Midbrain (tissue), 1 donor: ENCODE measurements at regions not wholly inside any gene's neighbourhood (a gene's known extent, or its start where the extent isn't known, plus 50 kb on each side); places are given as distances from the start of the nearest gene placed in this dataset.
"Not testable (repeated sequence)": the region's sequence is repeated elsewhere in the genome, so short reads cannot be mapped to it uniquely, and the experiment has no call there.

Source experiments
- DNase-seq: peaks from one replicate; lab custom pipeline; 2025; lab: John Stamatoyannopoulos, UW

GRCh38 chr4:3865986-3866812, 100.0 kb downstream of the ADRA2C start:
- DNase-seq: no peak

DNA sequence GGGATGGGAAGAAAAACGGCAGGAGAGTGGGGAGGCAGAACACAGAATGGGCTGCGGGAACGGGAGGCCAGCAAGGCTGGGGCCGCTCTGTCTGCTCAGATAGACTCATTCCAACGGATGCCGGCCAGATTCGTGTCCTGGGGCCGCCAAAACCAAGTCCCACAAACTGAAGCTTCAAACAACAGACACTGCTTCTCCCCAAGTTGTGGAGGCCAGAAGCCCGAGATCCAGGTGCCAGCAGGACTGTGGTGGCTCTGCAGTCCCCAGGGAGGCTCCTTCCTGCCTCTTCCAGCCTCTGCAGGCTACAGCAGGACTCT, 100.6 kb downstream of the ADRA2C start:
- DNase-seq: no peak

GRCh38 chr4:3867403-3868100, 101.4 kb downstream of the ADRA2C start:
- no peak for DNase-seq

DNA sequence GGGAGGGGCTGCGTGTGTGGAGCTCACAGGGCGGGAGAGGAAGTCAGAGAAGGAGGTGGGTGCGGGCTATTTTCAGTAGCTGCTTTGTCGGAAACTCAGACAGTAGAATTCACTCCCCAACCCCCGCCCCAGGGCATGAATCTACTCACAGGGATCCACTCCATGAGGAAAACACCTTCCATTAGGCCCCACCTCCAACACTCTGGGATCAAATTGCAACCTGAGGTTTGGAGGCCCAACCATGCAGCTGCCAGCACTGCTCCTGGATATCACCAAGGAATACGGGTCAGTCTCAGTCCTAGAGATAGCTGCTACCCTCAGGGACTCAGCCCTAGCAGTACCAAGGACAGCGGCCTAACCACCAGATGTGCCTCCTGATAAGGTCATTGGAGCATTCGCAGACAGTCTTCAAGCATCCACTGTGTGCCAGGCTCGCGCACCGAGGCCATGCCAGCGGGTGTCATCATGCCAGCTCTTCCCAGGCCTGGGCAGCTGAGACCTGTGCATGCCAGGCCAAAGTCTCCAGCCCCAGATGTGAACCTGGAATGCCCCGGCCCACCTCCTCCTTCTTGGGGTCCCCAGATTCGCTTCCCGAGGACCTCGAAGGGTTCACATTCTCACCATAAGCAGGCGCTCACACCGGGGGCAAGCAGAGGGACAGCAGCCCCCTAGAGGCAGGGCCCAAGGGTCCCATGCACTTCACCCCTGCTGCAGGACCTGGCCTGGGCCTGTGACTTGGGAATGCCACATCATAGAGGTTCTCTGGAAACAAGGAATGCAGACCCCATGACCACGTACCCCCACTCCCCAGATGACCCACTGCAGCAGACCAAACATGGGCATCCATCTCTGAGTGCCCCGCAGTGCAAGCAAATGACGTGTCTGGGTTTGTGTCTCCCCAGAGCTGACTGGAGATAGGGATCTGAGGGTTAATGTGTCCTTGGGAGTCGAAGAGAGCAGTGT, 102.3 kb downstream of the ADRA2C start:
- DNase-seq: no peak

DNA sequence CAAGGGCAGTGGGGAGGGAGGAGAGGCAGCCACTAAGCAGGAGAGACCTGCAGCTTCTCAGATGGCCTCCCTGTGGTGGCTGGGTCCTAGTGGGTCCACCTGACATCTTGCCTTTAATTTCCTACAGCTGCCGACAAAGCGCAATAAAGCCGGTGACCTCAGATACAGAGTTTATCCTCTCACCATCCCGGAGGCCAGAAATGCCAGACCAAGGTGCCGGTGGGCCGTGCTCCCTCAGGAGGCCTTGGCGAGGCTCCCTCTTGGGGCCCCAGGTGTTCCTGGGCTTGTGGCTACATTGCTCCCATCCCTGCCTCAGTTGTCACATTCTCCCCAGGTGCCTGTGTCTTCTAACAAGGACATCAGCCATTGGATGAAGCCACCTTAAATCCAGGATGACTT, 103.0 kb downstream of the ADRA2C start:
- no peak for DNase-seq

GRCh38 chr4:3869661-3870566, 103.7 kb downstream of the ADRA2C start:
- DNase-seq: no peak

- DNase-seq: no peak
Measured at GRCh38 chr4:3870567-3870962, 104.4 kb downstream of the ADRA2C start.

DNA sequence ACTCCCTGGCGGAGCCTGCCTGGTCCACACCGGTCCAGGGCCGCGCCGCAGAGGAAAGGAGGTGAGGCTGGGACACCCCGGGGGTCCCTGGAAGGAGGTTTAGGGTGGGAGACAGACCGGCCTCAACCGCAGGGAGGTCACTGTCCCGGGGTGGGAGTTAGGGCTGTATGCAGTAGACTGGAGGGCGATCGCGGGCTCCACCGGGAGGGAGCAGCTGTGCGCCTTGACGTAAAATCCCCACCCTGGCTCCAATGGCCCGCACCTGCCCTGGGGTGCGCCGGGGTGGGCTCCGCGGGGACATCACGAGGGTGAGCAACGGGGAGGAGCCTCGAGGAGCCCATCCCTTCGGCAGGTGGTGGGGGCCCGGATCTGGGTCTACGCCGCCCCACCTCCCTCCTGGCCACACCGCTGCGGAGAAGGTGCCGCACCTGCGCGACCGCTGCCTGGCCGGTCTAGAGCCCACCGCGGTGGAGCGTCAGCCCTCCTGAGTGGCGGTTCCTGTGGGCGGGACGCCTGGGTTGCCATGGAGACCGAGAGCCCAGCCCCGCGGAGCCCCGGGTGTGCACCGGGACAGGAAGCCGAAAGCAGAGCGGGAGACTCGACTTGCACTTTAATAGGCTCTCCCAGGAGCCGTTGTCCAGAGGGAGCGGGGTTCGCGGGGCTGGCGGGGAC, 105.1 kb downstream of the ADRA2C start:
- DNase-seq: no peak

DNA sequence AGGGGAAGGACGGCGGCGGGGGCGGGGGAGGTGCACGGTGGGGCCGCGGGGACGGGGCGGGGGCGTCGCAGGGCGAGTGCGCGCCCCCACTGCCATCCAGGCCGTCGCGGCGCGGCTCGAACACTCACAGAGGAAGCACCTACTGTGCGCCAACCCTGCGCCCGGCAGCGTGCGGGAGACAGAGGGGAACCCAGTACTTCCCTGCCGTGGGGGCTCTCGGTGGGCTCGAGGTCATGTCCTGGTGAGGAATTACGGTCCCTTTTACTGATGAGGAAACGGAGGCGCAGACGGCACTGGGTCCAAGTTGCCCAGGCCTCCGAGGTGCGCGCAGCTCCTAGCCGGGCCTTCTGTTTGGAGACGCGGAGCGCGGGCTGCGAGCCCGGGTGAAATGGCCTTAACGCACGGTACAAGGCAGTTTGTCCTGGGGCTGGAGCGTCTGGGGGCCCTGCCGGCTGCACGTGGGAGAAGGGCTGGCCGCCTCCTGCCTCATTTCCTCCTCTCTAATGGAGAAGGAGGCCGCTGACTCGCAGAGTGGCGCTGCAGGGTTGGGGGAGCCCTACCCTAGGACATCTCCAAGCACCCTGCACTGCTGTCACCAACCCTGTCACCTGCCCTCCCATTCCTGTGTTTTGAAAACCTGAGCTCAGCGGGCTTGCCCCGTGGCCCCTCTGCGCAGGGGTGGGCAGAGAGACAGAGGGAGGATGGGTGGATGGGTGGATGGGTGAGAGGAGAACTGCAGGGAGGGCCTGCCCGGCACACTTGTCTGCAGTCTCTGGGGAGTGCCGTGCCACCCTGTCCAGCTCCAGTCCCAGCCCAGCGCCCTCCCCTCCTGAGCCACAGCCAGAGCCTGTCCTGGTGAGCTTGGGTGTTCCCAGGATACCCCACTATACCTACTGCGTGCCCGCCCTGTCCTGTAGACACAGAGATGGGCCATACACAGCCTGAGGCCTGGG, 106.0 kb downstream of the ADRA2C start:
- no peak for DNase-seq

GRCh38 chr4:3872834-3873313, 106.7 kb downstream of the ADRA2C start:
- no peak for DNase-seq

DNA sequence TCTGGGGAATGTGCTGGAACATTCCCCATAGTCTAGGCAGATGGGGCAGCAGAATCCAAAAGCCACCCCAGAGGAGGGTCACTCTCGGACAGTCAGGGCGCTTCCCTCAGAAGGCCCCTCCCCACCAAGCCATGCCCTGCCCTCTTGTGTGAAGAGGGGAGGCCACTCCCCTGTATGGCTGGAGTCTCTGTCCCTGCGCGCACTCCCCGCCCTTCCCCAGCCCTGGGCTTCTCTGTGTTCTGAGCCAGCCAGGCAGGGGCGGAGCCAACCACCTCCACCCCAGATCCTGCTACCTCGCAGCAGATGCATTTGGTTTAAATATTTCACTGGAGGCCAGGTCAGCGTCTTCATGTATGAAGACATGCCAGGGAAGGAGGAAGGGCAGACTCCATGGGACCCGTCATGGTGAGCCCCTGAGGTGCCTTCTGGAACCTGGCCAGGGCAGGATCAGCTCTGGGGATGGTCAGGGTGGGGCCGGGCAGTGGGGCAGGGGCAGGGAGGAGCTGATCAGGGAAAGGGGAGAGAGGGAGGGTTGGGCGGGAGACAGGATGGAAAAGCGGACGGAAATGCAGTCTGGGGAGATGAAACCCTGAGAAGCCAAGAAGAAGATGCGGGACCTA, 107.3 kb downstream of the ADRA2C start:
- no peak for DNase-seq

DNA sequence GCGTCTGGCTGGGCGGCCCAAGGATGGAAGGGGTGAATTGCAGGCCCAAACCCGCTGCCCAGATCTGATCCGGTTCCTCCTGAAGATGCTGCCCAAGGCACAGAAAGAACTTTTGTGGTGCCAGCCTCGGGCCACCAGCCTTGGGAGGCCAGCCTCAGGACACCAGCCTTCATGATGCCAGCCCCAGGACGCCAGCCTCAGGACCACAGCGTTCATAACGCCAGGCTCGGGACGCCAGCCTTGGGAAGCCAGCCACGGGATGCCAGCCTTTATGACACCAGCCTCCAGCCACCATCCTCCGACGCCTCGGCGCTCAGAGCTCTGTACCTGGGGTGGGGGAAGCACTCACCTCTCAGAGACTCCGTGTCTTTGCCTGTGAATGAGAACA, 107.8 kb downstream of the ADRA2C start:
- no peak for DNase-seq

- DNase-seq: no peak
Measured at GRCh38 chr4:3874525-3875110, 108.4 kb downstream of the ADRA2C start.

GRCh38 chr4:3875466-3875865, 109.3 kb downstream of the ADRA2C start:
- DNase-seq: no peak

DNA sequence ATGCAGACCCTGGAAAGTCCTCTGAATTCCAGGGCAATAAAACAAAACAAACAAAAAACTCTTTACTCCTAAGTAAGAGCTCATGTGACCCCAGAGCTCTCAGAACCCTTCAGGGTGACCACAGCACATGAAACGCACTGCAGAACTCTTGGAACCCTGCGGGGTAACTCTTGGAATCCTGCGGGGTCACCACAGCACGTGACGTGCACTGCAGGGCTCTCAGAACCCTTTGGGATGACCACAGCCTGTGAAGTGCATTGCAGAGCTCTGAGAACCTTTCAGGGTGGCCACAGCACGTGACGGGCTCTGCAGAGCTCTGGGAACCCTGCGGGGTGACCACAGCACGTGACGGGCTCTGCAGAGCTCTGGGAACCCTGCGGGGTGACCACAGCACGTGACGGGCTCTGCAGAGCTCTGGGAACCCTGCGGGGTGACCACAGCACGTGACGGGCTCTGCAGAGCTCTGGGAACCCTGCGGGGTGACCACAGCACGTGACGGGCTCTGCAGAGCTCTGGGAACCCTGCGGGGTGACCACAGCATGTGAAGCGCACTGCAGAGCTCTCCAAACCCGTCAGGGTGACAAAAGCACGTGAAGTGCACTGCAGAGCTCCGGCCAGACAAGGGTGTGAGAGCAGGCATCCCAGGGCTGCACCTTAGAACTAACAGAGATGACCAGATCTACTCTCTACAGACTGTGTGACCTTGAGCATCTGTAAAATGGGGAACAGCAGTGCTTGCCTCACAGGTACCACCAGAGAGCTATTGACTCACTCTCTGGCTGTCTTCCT, 110.1 kb downstream of the ADRA2C start:
- not testable (repeated sequence) for DNase-seq

DNA sequence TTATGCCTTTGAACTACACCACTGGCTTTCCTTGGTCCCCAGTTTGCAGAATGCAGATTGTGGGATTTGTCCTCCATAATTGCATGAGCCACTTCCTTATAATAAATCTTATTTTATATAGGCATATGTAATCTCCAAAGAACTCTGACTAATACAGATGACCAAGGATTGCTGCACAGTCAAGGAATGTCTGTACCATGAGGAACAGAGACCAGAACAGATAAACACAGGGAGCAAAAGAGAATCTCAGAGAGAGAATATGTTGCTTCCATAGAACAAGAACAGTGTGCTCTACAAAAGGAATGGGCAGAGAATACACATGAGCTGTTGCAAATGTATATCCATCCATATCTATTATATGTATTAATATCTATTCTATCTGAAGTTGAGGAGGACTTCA, 111.1 kb downstream of the ADRA2C start:
- no peak for DNase-seq

GRCh38 chr4:3877868-3878267, 111.7 kb downstream of the ADRA2C start:
- no peak for DNase-seq

GRCh38 chr4:3878678-3879077, 112.5 kb downstream of the ADRA2C start:
- DNase-seq: no peak
